CD14-positive monocyte (primary cell): ENCODE measurements at regions not wholly inside any gene's neighbourhood (a gene's known extent, or its start where the extent isn't known, plus 50 kb on each side); places are given as distances from the start of the nearest gene placed in this dataset.

Source experiments
- DNase-seq, 3 donors: peaks; one replicate each; pipeline ENCODE4 v3.0.0-alpha.2; 2011 to 2022
- H2AFZ ChIP-seq: 2 replicates; pipeline ENCODE4 v1.6.0; 2012; ENCODE audit warnings: mild to moderate bottlenecking, low read depth, low read length, inconsistent platforms; ENCODE audit not compliant: insufficient read depth, poor library complexity, severe bottlenecking
- H3K27ac ChIP-seq, 2 donors: 1 replicate in 1 of 2; 2 replicates in 1 of 2; pipeline ENCODE4 v1.5.1; 2012 to 2013; ENCODE audit warnings: low read length in 2 of 2, control low read depth in 1 of 2, inconsistent platforms in 1 of 2, low read depth in 1 of 2, mild to moderate bottlenecking in 1 of 2
- H3K27me3 ChIP-seq, 2 donors: one replicate each; pipeline versions ENCODE4 v1.6.0 to v1.6.1; 2011 to 2013; ENCODE audit warnings: low read length in 2 of 2; ENCODE audit not compliant: control insufficient read depth in 2 of 2, insufficient read depth in 2 of 2
- H3K36me3 ChIP-seq, 2 donors: replicated peaks in 1 of 2; 1 replicate in 1 of 2; 2 replicates in 1 of 2; pipeline versions ENCODE4 v1.5.1 to v1.6.1; 2012 to 2013; ENCODE audit warnings: low read length in 2 of 2, control low read depth in 1 of 2, inconsistent platforms in 1 of 2, mild to moderate bottlenecking in 1 of 2; ENCODE audit not compliant: insufficient read depth in 2 of 2, control insufficient read depth in 1 of 2
- H3K4me1 ChIP-seq, 2 donors: 1 replicate in 1 of 2; 2 replicates in 1 of 2; pipeline versions ENCODE4 v1.5.1 to v1.6.1; 2012 to 2013; ENCODE audit warnings: low read length in 2 of 2, control low read depth in 1 of 2, inconsistent platforms in 1 of 2, mild to moderate bottlenecking in 1 of 2, moderate library complexity in 1 of 2; ENCODE audit not compliant: insufficient read depth in 2 of 2, control insufficient read depth in 1 of 2
- H3K4me2 ChIP-seq: replicated peaks from 2 replicates; pipeline ENCODE3; 2012; ENCODE audit warnings: low read length, moderate library complexity, mild to moderate bottlenecking; ENCODE audit not compliant: poor library complexity, severe bottlenecking; ENCODE audit errors: extremely low read depth
- H3K4me3 ChIP-seq, 3 experiments: fragments of 200-600 bp in 1 of 3; sonication (generic) in 1 of 3; replicated peaks in 1 of 3; 1 replicate in 2 of 3; 2 replicates in 1 of 3; pipeline ENCODE4 v1.5.1; 2011 to 2013; ENCODE audit warnings: low read length in 3 of 3, mild to moderate bottlenecking in 3 of 3, control low read depth in 2 of 3, low read depth in 2 of 3, inconsistent platforms in 1 of 3, moderate library complexity in 1 of 3
- H3K79me2 ChIP-seq: 2 replicates; pipeline ENCODE4 v1.6.0; 2012; ENCODE audit warnings: mild to moderate bottlenecking, control low read depth, inconsistent platforms, low read length, moderate library complexity; ENCODE audit not compliant: insufficient read depth
- H3K9ac ChIP-seq: 2 replicates; pipeline ENCODE4 v1.6.0; 2017; ENCODE audit warnings: low read length, mild to moderate bottlenecking; ENCODE audit not compliant: insufficient read depth, poor library complexity, severe bottlenecking
- H3K9me3 ChIP-seq, 2 donors: replicated peaks in 1 of 2; 1 replicate in 1 of 2; 2 replicates in 1 of 2; pipeline versions ENCODE4 v1.5.1 to v1.6.1; 2012 to 2013; ENCODE audit warnings: low read length in 2 of 2, control low read depth in 1 of 2; ENCODE audit not compliant: control insufficient read depth in 1 of 2, insufficient read depth in 1 of 2
- H4K20me1 ChIP-seq: 2 replicates; pipeline ENCODE4 v1.6.0; 2012; ENCODE audit warnings: mild to moderate bottlenecking, low read length, control low read depth, moderate library complexity; ENCODE audit not compliant: insufficient read depth
- H3K27ac Mint-ChIP-seq, 7 donors: one replicate each; pipeline ENCODE4 v1.8.0; 2020; ENCODE audit warnings: mild to moderate bottlenecking in 7 of 7, mixed read lengths in 7 of 7, moderate library complexity in 6 of 7, inconsistent platforms in 2 of 7
- H3K27me3 Mint-ChIP-seq, 3 donors: one replicate each; pipeline ENCODE4 v1.8.0; 2021 to 2022; ENCODE audit warnings: low read depth in 3 of 3, mild to moderate bottlenecking in 3 of 3, mixed read lengths in 3 of 3, moderate library complexity in 3 of 3, inconsistent platforms in 1 of 3
- H3K36me3 Mint-ChIP-seq, 2 donors: one replicate each; pipeline ENCODE4 v1.8.0; 2020; ENCODE audit warnings: mixed read lengths in 2 of 2, inconsistent platforms in 1 of 2, mild to moderate bottlenecking in 1 of 2
- H3K4me1 Mint-ChIP-seq: one replicate; pipeline ENCODE4 v1.8.0; 2020; ENCODE audit warnings: mild to moderate bottlenecking, mixed read lengths
- H3K4me3 Mint-ChIP-seq, 2 donors: one replicate each; pipeline ENCODE4 v1.8.0; 2020; ENCODE audit warnings: mild to moderate bottlenecking in 2 of 2, mixed read lengths in 2 of 2, moderate library complexity in 1 of 2
- H3K9me3 Mint-ChIP-seq, 7 donors: one replicate each; pipeline ENCODE4 v1.8.0; 2020 to 2022; ENCODE audit warnings: mixed read lengths in 7 of 7, mild to moderate bottlenecking in 6 of 7, moderate library complexity in 6 of 7, inconsistent platforms in 2 of 7
- WGBS: methylation state at CpG from one replicate; pipeline ENCODE4 v1.1.5; 2013; ENCODE audit warnings: missing lambda C conversion rate; ENCODE audit not compliant: insufficient coverage; 5-methylcytosine and 5-hydroxymethylcytosine counted together
- intact Hi-C, 2 donors: fragments of 100-400 bp; cut with micrococcal nuclease; formaldehyde crosslinking; loops; one replicate each; pipeline versions ENCODE4 v1.15.0 to v1.15.1; 2023
- TF ChIP-seq, protein P1 (sequence below): fragments of 200-600 bp; IDR thresholded peaks from one replicate; pipeline ENCODE4 v1.8.0; 2022; ENCODE audit warnings: antibody characterized with exemption, mild to moderate bottlenecking

DNA sequence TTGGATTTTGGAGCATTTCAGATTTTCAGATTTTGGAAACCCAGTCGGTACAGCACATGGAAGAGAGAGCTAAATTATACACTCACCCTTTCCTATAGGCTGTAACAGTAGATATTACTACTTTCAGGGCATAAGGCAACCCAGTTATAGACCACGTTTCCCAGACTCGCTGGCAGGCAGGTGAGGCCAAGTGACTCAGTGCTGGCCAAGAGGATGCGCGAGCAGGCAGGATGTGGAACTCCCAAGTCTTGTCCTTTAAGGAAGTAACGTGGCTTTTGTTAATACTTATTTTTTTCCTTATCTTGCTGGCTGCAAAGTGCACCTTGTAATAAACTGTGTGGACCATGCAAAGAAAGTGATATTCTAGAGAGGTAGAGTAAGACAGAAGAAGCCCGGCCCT is 1160.1 kb downstream of the GATA3 start:
- Mint-ChIP-seq H3K4me3 (no peak overlapping the region), H3K27me3 (peaks cover 2 to 4% (median 2%) of the 10 kb centered on the region in 3 donors), H3K27ac (no peak overlapping the region), H3K4me1 (no peaks in the 10 kb centered on the region), H3K36me3 (no peaks in the 10 kb centered on the region), H3K9me3 (no peaks in the 10 kb centered on the region)
- intact Hi-C loops, result loop anchor here in 1 of 2 donors (5.0 kb wide), 1 partner anchor 1342 kb away; no protein-coding TSS in a partner anchor
- H3K79me2 ChIP-seq, result no peaks in the 10 kb centered on the region
- no peak overlapping the region for H2AFZ ChIP-seq
- H3K9ac ChIP-seq, result no peak overlapping the region
- no peak for DNase-seq
- WGBS, result 86% methylated on average over 1 of the region's 7 CpGs
- no peaks in the 10 kb centered on the region for H3K9me3 ChIP-seq
- no peak overlapping the region for H3K4me2 ChIP-seq
- H3K27me3 ChIP-seq, result no peaks in the 10 kb centered on the region
- H3K4me3 ChIP-seq, result no peak overlapping the region
- TF ChIP-seq, protein P1, sequence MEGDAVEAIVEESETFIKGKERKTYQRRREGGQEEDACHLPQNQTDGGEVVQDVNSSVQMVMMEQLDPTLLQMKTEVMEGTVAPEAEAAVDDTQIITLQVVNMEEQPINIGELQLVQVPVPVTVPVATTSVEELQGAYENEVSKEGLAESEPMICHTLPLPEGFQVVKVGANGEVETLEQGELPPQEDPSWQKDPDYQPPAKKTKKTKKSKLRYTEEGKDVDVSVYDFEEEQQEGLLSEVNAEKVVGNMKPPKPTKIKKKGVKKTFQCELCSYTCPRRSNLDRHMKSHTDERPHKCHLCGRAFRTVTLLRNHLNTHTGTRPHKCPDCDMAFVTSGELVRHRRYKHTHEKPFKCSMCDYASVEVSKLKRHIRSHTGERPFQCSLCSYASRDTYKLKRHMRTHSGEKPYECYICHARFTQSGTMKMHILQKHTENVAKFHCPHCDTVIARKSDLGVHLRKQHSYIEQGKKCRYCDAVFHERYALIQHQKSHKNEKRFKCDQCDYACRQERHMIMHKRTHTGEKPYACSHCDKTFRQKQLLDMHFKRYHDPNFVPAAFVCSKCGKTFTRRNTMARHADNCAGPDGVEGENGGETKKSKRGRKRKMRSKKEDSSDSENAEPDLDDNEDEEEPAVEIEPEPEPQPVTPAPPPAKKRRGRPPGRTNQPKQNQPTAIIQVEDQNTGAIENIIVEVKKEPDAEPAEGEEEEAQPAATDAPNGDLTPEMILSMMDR, result no peak
- H3K27ac ChIP-seq, result no peak overlapping the region
- H3K36me3 ChIP-seq, result no peaks in the 10 kb centered on the region
- no peaks in the 10 kb centered on the region for H4K20me1 ChIP-seq
- H3K4me1 ChIP-seq, result no peaks in the 10 kb centered on the region

DNA sequence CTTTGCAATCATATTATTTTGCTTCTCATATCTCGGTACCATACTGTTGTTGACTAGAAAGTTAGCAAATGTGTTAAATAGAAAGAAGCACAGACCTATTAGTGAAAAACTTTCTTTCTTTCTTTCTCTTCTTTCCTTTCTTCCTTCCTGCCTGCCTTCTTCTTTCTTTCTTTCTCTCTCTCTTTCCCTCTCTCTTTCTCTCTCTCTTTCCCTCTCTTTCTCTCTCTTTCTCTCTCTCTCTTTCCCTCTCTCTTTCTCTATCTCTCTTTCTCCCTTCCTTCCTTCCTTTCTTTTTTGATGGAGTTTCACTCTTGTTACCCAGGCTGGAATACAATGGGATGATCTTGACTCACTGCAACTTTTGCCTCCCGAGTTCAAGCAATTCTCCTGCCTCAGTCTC is 1160.6 kb downstream of the GATA3 start:
- TF ChIP-seq, protein P1, result no peak
- Histone ChIP-seq H3K9ac (no peak overlapping the region), H3K4me1 (no peaks in the 10 kb centered on the region), H3K36me3 (no peaks in the 10 kb centered on the region), H3K9me3 (no peaks in the 10 kb centered on the region), H3K4me2 (no peak overlapping the region), H3K79me2 (no peaks in the 10 kb centered on the region), H3K27me3 (peaks cover 0 to 3% of the 10 kb centered on the region in 2 donors), H2AFZ (no peak overlapping the region), H3K4me3 (no peak overlapping the region), H3K27ac (no peak overlapping the region), H4K20me1 (no peaks in the 10 kb centered on the region)
- H3K4me3 Mint-ChIP-seq, result no peak overlapping the region
- intact Hi-C loops, result no loop called here
- no peaks in the 10 kb centered on the region for H3K4me1 Mint-ChIP-seq
- peaks cover 2 to 4% (median 2%) of the 10 kb centered on the region in 3 donors for H3K27me3 Mint-ChIP-seq
- H3K27ac Mint-ChIP-seq, result no peak overlapping the region
- no peak for DNase-seq
- H3K36me3 Mint-ChIP-seq, result no peaks in the 10 kb centered on the region
- 100% methylated on average over 1 of the region's 2 CpGs for WGBS
- no peaks in the 10 kb centered on the region for H3K9me3 Mint-ChIP-seq
